Suprapubic skin (tissue), 4 donors: ENCODE measurements at regions not wholly inside any gene's neighbourhood (a gene's known extent, or its start where the extent isn't known, plus 50 kb on each side); places are given as distances from the start of the nearest gene placed in this dataset.

Source experiments
- DNase-seq, 2 donors: peaks; one replicate each; pipeline ENCODE4 v3.0.0-alpha.2; 2019; ENCODE audit warnings: low spot score in 2 of 2
- H3K27ac ChIP-seq: fragments of 200-600 bp; sonication (generic); one replicate; pipeline ENCODE4 v1.5.1; 2019
- H3K27me3 ChIP-seq: fragments of 200-600 bp; sonication (generic); one replicate; pipeline ENCODE4 v1.5.1; 2019
- H3K36me3 ChIP-seq: fragments of 200-600 bp; sonication (generic); one replicate; pipeline ENCODE4 v1.5.1; 2019
- H3K4me1 ChIP-seq: fragments of 200-600 bp; sonication (generic); one replicate; pipeline ENCODE4 v1.5.1; 2019
- H3K4me3 ChIP-seq: fragments of 200-600 bp; sonication (generic); one replicate; pipeline ENCODE4 v1.5.1; 2019; ENCODE audit warnings: mild to moderate bottlenecking
- H3K9me3 ChIP-seq: fragments of 200-600 bp; sonication (generic); one replicate; pipeline ENCODE4 v1.5.1; 2019
- EP300 ChIP-seq: sonication (generic); formaldehyde crosslinking; IDR thresholded peaks from one replicate; pipeline ENCODE4 v1.6.1; 2017; ENCODE audit warnings: antibody characterized with exemption
- POLR2A ChIP-seq, 2 donors: fragments of 450-650 bp; IDR thresholded peaks; one replicate each; pipeline ENCODE4 v1.6.1; 2017; ENCODE audit warnings: antibody characterized with exemption in 2 of 2, mild to moderate bottlenecking in 2 of 2, moderate library complexity in 2 of 2
- POLR2AphosphoS5 ChIP-seq, 3 donors: sonication (generic); formaldehyde crosslinking; IDR thresholded peaks; one replicate each; pipeline ENCODE4 v1.6.1; 2017; ENCODE audit warnings: antibody characterized with exemption in 3 of 3
- WGBS: methylation state at CpG from one replicate; pipeline ENCODE4 v1.1.5; 2018; 5-methylcytosine and 5-hydroxymethylcytosine counted together
- TF ChIP-seq, protein P1 (sequence below), 2 donors: fragments of 200-600 bp in 1 of 2; fragments of 450-650 bp in 1 of 2; sonication (generic) in 1 of 2; IDR thresholded peaks; one replicate each; pipeline ENCODE4 v1.5.1; 2016 to 2019; ENCODE audit warnings: antibody characterized with exemption in 2 of 2, mild to moderate bottlenecking in 1 of 2, moderate library complexity in 1 of 2

DNA sequence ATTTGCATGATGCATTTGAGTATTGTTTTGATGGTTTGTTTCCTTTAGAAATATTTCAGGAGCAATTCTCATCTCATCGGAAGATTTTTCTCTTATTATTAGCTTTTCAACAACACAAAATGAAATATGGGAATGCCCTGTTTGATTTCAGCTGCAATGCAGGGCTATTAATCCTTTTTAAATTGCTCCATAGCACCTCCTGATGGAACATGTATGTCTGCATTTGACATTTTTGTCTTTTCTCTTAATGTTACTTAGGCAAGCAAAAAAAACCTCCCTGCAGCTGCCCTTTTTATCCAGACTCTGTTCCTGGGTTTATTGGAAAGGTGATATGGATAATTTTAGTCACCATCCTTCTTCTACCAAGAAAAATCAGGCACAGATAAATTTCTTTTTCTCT, 895.8 kb downstream of the RPS29 start:
- Histone ChIP-seq H3K27ac (no peak overlapping the region), H3K9me3 (no peaks in the 10 kb centered on the region), H3K4me3 (no peak overlapping the region), H3K27me3 (no peaks in the 10 kb centered on the region), H3K4me1 (no peaks in the 10 kb centered on the region), H3K36me3 (no peaks in the 10 kb centered on the region)
- 83% methylated on average over 1 of the region's 1 CpG for whole genome bisulfite sequencing
- TF ChIP-seq, protein P1, sequence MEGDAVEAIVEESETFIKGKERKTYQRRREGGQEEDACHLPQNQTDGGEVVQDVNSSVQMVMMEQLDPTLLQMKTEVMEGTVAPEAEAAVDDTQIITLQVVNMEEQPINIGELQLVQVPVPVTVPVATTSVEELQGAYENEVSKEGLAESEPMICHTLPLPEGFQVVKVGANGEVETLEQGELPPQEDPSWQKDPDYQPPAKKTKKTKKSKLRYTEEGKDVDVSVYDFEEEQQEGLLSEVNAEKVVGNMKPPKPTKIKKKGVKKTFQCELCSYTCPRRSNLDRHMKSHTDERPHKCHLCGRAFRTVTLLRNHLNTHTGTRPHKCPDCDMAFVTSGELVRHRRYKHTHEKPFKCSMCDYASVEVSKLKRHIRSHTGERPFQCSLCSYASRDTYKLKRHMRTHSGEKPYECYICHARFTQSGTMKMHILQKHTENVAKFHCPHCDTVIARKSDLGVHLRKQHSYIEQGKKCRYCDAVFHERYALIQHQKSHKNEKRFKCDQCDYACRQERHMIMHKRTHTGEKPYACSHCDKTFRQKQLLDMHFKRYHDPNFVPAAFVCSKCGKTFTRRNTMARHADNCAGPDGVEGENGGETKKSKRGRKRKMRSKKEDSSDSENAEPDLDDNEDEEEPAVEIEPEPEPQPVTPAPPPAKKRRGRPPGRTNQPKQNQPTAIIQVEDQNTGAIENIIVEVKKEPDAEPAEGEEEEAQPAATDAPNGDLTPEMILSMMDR (IDR thresholded peaks at IDR 0.05) = no peak
- TF ChIP-seq POLR2A (IDR thresholded peaks at IDR 0.05) = no peak
- no peak for TF ChIP-seq POLR2AphosphoS5 (IDR thresholded peaks at IDR 0.05)
- no peak for TF ChIP-seq EP300
- DNase-seq = no peak

DNA sequence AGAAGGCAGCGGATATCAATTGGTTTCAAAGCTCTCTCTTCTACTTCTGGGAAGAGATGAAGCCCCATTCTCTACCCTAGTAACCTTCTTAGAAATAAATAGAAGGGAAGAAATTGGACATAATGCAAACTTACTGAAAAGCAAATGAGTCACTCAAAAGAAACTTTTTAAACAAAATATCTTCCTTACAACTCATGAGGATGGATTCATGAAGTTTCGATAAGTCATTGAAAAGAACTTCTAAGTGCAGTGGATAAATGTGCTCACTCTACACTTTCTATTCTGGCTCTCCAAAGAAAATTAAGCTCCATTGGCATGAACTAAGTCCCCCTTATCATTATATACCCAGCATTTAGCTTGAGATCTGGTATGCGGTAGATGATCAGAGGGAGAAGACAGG, 899.5 kb downstream of the RPS29 start:
- Histone ChIP-seq H3K9me3 (no peaks in the 10 kb centered on the region), H3K27me3 (no peaks in the 10 kb centered on the region), H3K4me3 (no peak overlapping the region), H3K27ac (no peak overlapping the region), H3K36me3 (no peaks in the 10 kb centered on the region), H3K4me1 (no peaks in the 10 kb centered on the region)
- WGBS = 96% methylated on average over 3 of the region's 3 CpGs
- no peak for DNase-seq
- TF ChIP-seq, protein P1 (IDR thresholded peaks at IDR 0.05) = no peak
- TF ChIP-seq POLR2AphosphoS5 (IDR thresholded peaks at IDR 0.05) (no peak), POLR2A (IDR thresholded peaks at IDR 0.05) (no peak), EP300 (no peak)

DNA sequence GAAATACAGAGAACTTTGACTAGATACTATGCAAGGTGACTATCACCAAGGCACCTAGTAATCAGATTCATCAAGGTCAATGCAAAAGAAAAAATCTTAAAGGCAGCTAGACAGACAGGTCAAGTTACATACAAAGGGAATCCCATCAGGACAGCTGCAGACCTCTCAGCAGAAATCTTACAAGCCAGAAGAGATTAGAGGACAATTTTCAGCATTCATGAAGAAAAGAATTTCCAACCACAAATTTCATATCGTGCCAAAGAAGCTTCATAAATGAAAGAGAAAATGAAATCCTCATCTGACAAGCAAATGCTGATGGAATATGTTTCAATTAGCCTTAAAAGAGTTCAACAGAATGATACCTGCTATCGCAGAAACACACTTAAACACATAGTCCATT, 913.7 kb downstream of the RPS29 start:
- Histone ChIP-seq H3K36me3 (no peaks in the 10 kb centered on the region), H3K9me3 (no peaks in the 10 kb centered on the region), H3K4me1 (no peaks in the 10 kb centered on the region), H3K27me3 (no peaks in the 10 kb centered on the region), H3K4me3 (no peak overlapping the region), H3K27ac (no peak overlapping the region)
- TF ChIP-seq, protein P1 (IDR thresholded peaks at IDR 0.05) = no peak
- TF ChIP-seq EP300 = no peak
- TF ChIP-seq POLR2AphosphoS5 (IDR thresholded peaks at IDR 0.05) = no peak
- DNase-seq = no peak
- 88% methylated on average over 2 of the region's 2 CpGs for WGBS

DNA sequence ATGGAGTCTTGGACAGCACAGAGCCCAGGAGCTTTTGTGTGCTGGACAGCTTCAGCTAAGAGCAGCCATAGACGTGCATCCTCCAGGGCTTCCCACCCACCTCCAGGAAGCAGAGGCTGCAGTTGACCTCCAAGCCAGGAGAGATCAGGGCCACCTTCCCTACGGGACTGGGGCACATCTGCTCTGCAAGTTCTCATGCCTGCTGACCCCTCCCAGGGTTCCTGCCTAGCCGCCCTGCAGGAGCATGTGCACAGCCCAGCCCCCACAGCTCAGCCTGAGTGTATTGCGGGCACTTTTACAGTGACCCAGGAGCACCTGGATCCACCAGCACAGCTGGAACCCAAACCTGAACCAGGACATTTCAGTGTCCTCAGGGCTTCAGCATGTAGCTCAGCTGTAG, 915.2 kb downstream of the RPS29 start:
- Histone ChIP-seq H3K27ac (no peak overlapping the region), H3K27me3 (no peaks in the 10 kb centered on the region), H3K9me3 (no peaks in the 10 kb centered on the region), H3K4me1 (no peaks in the 10 kb centered on the region), H3K36me3 (no peaks in the 10 kb centered on the region), H3K4me3 (no peak overlapping the region)
- TF ChIP-seq EP300 = no peak
- no peak for TF ChIP-seq POLR2A (IDR thresholded peaks at IDR 0.05)
- TF ChIP-seq, protein P1 (IDR thresholded peaks at IDR 0.05) = no peak
- TF ChIP-seq POLR2AphosphoS5 (IDR thresholded peaks at IDR 0.05) = no peak
- WGBS = no CpG with 5 or more reads among the region's 4 CpGs
- DNase-seq = no peak

DNA sequence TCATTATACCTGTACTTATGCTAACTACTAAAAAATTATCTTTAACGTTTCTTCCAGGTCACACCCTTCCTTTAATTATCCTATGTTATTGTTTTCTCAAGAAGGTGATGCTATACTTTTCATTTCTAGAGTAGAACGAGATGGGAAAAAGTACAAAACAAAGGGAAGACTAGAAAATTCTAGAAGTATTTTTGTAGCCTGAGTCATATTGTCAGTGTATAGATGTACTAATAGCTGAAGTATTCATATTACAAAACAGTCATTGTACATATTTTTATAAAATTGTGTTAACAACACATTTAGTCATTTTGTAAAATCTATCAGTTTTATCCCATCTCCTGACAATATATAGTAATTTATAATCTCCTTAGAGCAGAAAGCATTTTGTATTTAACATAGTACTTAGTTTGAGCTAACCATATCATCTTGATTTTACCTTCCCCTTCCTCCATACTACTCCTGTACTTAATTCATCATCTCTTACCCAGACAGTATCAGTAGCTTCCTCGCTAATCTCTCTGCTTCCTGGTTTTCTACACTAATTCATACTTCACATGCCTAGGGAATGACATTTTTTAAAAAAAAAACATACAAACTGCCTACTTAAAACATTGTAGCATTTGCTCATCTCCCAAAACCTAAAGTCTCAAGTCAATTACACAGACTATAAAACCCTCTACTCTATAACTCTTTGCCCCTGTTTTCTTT, 920.9 kb downstream of the RPS29 start:
- no peaks in the 10 kb centered on the region for H3K36me3 ChIP-seq
- H3K27me3 ChIP-seq = no peaks in the 10 kb centered on the region
- 49% methylated on average over 3 of the region's 3 CpGs for WGBS
- H3K4me1 ChIP-seq = no peaks in the 10 kb centered on the region
- TF ChIP-seq POLR2A (IDR thresholded peaks at IDR 0.05) (no peak), EP300 (no peak), POLR2AphosphoS5 (IDR thresholded peaks at IDR 0.05) (no peak)
- TF ChIP-seq, protein P1 (IDR thresholded peaks at IDR 0.05) = no peak
- H3K9me3 ChIP-seq = no peaks in the 10 kb centered on the region
- H3K4me3 ChIP-seq = no peak overlapping the region
- H3K27ac ChIP-seq = no peak overlapping the region
- no peak for DNase-seq
